Ishikawa (cell line): ENCODE measurements at regions not wholly inside any gene's neighbourhood (a gene's known extent, or its start where the extent isn't known, plus 50 kb on each side); places are given as distances from the start of the nearest gene placed in this dataset.

ENCODE experiments used
- CEBPB ChIP-seq: IDR thresholded peaks from 2 replicates; pipeline ENCODE4 v1.6.1; 2012
- CREB1 ChIP-seq: IDR thresholded peaks from 2 replicates; pipeline ENCODE4 v1.6.1; 2012; ENCODE audit warnings: low read depth
- EGR1 ChIP-seq: IDR thresholded peaks from 2 replicates; pipeline ENCODE4 v1.6.1; 2012
- EP300 ChIP-seq: IDR thresholded peaks from 2 replicates; pipeline ENCODE4 v1.6.1; 2012; ENCODE audit warnings: borderline replicate concordance
- FOXM1 ChIP-seq: IDR thresholded peaks from 2 replicates; pipeline ENCODE4 v1.6.1; 2012; ENCODE audit warnings: low read depth, borderline replicate concordance
- MAX ChIP-seq: IDR thresholded peaks from 2 replicates; pipeline ENCODE4 v1.6.1; 2012
- NFIC ChIP-seq: IDR thresholded peaks from 2 replicates; pipeline ENCODE4 v1.6.1; 2012
- RAD21 ChIP-seq: IDR thresholded peaks from 2 replicates; pipeline ENCODE4 v1.6.1; 2012; ENCODE audit warnings: low read depth
- REST ChIP-seq: IDR thresholded peaks from 2 replicates; pipeline ENCODE4 v1.6.1; 2012; ENCODE audit warnings: low read depth, mild to moderate bottlenecking
- TAF1 ChIP-seq: IDR thresholded peaks from 2 replicates; pipeline ENCODE4 v1.6.1; 2012; ENCODE audit warnings: low read depth, mild to moderate bottlenecking
- TCF12 ChIP-seq: IDR thresholded peaks from 2 replicates; pipeline ENCODE4 v1.6.1; 2012; ENCODE audit warnings: low read depth
- TEAD4 ChIP-seq: IDR thresholded peaks from 2 replicates; pipeline ENCODE4 v1.6.1; 2012
- USF1 ChIP-seq: IDR thresholded peaks from 2 replicates; pipeline ENCODE4 v1.6.1; 2012
- YY1 ChIP-seq: IDR thresholded peaks from 2 replicates; pipeline ENCODE4 v1.6.1; 2012; ENCODE audit warnings: low read depth
- ZBTB7A ChIP-seq: IDR thresholded peaks from 2 replicates; pipeline ENCODE4 v1.6.1; 2012; ENCODE audit warnings: low read depth

GRCh38 chr12:61846765-61847164 lies 413.4 kb upstream of the USP15 start:
- no peak for TF ChIP-seq EGR1
- no peak for TF ChIP-seq EP300
- TF ChIP-seq CREB1 = no peak
- no peak for TF ChIP-seq RAD21
- no peak for TF ChIP-seq TAF1
- TF ChIP-seq ZBTB7A = no peak
- TF ChIP-seq FOXM1 = no peak
- no peak for TF ChIP-seq CEBPB
- TF ChIP-seq USF1 = no peak
- TF ChIP-seq REST = no peak
- TF ChIP-seq TEAD4 = no peak

GRCh38 chr12:61848893-61849292 lies 411.3 kb upstream of the USP15 start:
- TF ChIP-seq MAX (no peak), FOXM1 (no peak), REST (no peak), TCF12 (no peak), NFIC (no peak), CEBPB (no peak), EGR1 (no peak), USF1 (no peak), TAF1 (no peak), ZBTB7A (no peak), EP300 (no peak), RAD21 (no peak), YY1 (no peak), CREB1 (no peak), TEAD4 (no peak)

- TF ChIP-seq ZBTB7A (no peak), FOXM1 (no peak), NFIC (no peak), TAF1 (no peak), REST (no peak), CEBPB (no peak), RAD21 (no peak), CREB1 (no peak), TEAD4 (no peak), USF1 (no peak), MAX (no peak), TCF12 (no peak)
Measured at GRCh38 chr12:61853945-61854344, 406.3 kb upstream of the USP15 start.

- TF ChIP-seq FOXM1 (no peak), NFIC (no peak), EGR1 (no peak), YY1 (no peak), EP300 (no peak), REST (no peak), CREB1 (no peak), TCF12 (no peak), USF1 (no peak), CEBPB (no peak), ZBTB7A (no peak), TEAD4 (no peak), RAD21 (no peak)
Measured at GRCh38 chr12:61854902-61855301, 405.3 kb upstream of the USP15 start.
